SIG-M5 treated with dmso at 0.1 percent for 504 hours (cell line): ENCODE measurements at regions not wholly inside any gene's neighbourhood (a gene's known extent, or its start where the extent isn't known, plus 50 kb on each side); places are given as distances from the start of the nearest gene placed in this dataset.

Experiments used
- DNase-seq: peaks from one replicate; lab custom pipeline; 2025; ENCODE audit not compliant: unreplicated experiment; lab: John Stamatoyannopoulos, UW

DNA sequence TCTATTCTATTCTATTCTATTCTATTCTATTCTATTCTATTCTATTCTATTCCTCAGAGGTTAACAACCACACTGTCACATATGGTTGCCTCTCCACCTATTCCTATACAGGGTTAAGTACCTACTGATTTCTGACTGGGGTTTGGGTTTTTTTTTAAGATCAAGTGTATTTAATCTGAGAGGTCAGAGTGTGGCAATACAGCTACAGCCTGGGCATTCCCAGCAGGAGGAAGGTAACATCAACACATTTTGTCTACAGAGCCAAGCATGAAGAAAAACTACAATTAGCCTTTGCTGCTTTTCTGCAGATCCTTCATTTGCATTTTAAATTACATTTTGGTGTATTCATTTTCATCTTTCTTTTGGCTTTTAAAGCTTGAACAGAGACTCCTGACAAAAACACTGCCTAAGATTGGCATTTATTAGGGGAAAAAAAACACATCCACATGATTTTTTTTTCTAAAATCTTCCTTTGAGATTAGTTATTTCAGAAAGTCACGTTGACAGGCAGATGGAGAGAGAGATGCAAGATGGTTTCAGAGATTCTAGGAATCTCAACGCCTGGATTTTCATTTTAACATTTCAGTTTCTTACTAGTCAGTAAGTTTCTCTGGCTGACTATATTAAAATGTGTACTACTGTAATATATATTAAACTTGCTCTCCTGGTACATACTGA is 255.9 kb upstream of the TET2 start:
- no peak for DNase-seq

GRCh38 chr4:104896660-104897645 is 249.7 kb upstream of the TET2 start:
- no peak for DNase-seq

DNA sequence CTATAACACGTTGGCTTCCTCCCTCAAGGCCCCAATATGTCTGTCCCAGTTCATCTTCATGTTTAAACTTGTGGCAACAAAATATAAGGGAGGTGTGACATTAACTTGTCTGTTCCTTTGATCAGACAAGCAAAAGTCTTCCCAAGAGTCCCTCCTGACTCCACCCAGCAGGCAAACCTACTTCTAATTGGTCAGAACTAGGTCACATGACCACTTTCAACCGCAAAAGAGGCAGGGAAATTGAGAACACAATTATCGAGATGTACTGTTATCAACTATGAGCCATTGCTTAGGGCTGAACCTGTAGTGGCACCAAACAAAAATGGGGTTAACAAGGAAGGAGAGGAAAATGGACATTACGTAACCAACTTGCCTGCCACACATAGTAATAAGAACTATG is 246.8 kb upstream of the TET2 start:
- no peak for DNase-seq

DNA sequence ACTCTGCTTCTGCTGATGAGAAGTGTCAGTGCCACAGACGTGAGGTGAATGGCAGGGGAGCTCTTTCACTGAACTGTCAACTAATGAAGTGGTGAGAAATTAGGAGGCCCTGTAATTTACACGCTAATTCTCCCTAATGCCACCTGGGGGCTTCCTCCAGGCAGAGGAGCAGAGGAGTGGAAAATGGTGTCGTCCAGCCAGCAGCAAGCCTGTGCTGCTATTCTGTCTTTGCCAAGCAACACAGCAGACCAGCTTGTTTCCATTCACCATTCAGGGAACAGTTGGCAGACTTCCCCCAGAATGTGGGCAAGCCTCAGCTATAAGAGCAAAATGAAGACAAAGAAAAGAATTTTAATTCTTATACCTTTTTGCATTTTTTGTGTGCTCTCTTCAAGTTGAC is 245.2 kb upstream of the TET2 start:
- DNase-seq: no peak

GRCh38 chr4:104901961-104902605 is 244.6 kb upstream of the TET2 start:
- no peak for DNase-seq

- no peak for DNase-seq
These were observed 241.6 kb upstream of the TET2 start for GRCh38 chr4:104905065-104905464.

- no peak for DNase-seq
These were observed 241.1 kb upstream of the TET2 start for GRCh38 chr4:104905546-104905945.

DNA sequence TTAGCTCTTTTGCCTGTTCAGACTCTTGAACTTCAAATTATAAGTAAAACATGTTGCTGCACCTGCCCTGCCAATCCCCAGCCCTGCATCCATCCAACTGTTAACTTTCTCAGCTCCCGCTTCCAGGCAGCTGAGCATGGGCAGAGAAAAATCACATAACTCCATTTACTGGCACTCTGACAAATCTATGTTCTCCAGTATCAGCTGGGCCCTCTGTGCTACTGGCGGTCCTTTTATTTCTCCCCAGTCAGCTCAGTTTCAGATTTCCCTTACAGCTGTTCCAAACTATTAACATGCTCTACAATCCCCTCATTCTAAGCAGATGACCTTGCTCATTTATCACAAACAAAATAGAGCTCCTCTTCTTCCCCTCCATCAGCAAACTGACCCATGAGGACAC is 240.4 kb upstream of the TET2 start:
- DNase-seq: no peak

DNA sequence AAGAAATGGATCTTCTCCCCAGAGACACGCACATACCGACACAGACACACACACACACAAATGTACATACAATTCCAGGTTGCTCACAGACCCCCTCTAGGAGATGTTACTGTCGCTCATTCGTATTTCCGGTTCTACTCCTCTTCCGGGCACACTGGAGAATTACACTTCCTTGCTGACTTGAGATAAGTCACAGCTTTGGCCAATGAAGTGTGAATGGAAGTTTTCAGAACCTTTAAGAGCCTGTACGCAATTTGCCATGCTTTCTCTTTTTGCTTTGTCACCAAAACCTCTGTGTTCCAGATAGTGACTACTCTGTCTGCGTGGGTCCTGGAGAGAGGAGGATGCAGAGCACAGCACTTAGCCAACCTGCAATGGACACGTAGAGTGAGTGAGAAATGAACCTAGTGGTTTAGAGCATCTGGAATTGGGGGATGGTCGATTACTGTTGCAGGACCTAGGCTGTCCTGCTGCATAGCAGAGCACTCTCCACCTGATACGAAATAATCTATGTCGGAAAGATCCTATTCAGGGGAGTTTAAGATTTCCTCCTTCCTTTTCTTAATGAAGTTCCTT is 239.5 kb upstream of the TET2 start:
- DNase-seq: no peak

GRCh38 chr4:104907991-104908390 is 238.7 kb upstream of the TET2 start:
- DNase-seq: no peak

DNA sequence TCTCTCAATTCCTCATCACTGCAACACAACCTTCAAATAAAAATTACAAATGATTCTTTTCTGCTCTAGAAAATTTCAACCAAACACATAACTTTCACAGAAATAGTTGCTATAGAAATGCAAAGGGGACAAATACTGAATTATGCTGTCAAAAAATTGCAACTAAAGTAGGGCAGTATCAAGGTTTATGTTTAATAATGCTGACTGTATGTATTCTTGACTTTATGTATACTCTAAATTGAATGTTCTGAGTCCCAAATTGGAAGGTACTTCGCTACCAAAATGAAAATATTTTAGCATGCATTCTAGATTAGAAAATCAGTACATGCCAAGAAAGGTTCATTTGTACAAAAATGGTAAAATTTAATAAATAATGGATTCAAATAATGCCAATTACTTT is 237.3 kb upstream of the TET2 start:
- DNase-seq: no peak

- no peak for DNase-seq
These were observed 234.2 kb upstream of the TET2 start for GRCh38 chr4:104912518-104912917.

DNA sequence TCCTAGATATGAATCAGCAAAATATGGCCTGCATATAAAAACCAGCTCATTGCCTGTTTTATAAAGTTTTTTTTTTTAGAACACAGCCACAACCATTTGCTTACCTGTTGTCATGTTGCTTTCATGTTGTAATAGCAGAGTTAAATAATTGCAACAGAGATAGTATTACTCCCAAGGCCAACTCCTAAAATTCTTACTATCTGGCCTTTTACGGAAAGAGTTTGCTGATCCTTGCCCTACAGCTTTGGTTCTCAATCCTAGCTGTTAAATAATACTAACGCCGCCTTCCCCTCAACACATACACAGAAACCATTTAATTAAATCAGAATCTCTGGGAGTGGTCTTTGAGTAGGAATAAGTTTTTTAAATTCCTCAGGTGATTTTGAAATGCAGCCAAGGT is 231.3 kb upstream of the TET2 start:
- no peak for DNase-seq

- no peak for DNase-seq
These were observed 230.8 kb upstream of the TET2 start for GRCh38 chr4:104915864-104916263.

DNA sequence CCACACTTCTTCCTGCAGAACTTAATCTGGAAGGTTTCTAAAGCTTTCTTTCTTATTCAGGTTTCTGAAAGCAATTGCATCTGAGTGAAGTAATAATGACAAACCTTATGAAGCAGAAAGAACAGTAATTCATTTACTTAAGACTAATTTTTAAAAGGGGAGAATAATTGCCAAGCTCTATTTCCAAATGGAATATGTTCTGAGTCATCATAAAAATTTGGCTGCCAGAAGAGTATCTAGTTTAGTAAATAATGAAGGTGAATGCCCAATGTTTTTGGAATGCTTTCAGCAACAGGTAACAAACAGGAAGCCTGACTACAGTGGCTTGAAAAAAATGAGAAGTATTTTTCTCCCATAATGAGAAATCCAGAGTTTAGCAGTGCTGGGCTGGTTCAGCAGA is 227.3 kb upstream of the TET2 start:
- DNase-seq: no peak

GRCh38 chr4:104930298-104930697 is 216.4 kb upstream of the TET2 start:
- no peak for DNase-seq

DNA sequence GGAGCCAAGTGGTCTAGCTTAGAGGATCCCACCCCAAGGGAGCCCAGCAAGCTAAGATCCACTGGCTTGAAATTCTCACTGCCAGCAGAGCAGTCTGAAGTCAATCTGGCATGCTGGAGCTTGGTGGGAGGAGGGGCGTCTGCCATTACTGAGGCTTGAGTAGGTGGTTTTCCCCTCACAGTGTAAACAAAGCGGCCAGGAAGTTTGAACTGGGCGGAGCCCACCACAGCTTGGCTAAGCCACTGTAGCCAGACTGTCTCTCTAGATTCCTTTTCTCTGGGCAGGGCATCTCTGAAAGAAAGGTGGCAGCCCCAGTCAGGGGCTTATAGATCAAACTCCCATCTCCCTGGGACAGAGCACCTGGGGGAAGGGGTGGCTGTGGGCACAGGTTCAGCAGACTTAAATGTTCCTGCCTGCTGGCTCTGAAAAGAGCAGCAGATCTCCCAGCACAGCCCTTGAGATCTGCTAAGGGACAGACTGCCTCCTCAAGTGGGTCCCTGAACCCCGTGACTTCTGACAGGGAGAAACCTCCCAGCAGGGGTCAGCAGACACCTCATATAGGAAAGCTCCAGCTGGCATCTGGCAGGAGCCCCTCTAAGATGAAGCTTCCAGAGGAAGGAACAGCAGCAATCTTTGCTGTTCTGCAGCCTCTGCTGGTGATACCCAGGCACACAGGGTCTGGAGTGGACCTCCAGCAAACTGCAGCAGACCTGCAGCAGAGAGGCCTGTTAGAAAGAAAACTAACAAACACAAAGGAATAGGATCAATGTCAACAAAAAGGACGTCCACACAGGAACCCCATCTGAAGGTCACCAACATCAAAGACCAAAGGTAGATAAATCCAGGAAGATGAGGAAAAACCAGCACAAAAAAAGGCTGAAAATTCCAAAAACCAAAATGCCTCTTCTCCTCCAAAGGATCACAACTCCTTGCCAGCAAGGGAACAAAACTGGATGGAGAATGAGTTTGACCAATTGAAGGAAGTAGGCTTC is 215.6 kb upstream of the TET2 start:
- peak; percentile 39 for DNase-seq

GRCh38 chr4:104938624-104939023 is 208.1 kb upstream of the TET2 start:
- DNase-seq: no peak

DNA sequence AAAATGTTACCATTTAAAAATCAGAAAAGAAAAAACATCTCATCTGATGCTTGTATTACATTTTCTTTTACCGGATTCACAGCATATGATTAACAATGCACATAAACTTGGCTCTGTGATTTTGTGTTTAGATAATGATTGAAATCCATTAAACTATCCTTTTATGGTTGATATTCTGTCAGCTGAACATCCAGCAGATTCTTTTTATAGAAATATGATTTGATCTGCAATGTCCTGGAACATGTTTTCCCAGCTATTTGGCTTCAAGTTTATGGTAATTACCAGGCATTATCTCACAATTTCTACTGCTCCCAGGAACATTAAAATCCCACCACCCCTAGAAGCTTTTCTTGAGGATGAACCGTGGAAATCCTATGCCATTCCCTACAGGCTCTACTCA is 205.7 kb upstream of the TET2 start:
- no peak for DNase-seq

DNA sequence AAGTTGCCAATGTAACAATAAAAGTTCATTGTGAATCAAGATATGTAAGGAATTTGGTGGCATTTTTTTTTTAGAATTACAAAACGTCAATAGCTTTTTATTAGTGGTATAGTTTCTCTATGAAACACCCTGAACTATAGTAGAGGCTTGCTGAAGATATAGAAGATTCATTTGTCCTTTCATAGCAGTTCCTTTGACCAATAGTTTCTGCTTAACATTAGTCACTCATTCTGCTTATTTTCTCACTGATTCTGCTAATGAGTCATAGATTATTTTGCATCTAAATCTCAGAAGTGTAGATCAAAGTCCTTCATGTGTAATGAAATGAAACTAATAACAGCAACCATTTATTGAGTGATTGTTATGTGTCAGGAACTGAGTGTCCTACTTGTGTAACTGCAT is 205.0 kb upstream of the TET2 start:
- DNase-seq: no peak
